ENCODE measurements at regions not wholly inside any gene's neighbourhood (a gene's known extent, or its start where the extent isn't known, plus 50 kb on each side); places are given as distances from the start of the nearest gene placed in this dataset.
"Not testable (repeated sequence)": the region's sequence is repeated elsewhere in the genome, so short reads cannot be mapped to it uniquely, and the experiment has no call there.

DNA sequence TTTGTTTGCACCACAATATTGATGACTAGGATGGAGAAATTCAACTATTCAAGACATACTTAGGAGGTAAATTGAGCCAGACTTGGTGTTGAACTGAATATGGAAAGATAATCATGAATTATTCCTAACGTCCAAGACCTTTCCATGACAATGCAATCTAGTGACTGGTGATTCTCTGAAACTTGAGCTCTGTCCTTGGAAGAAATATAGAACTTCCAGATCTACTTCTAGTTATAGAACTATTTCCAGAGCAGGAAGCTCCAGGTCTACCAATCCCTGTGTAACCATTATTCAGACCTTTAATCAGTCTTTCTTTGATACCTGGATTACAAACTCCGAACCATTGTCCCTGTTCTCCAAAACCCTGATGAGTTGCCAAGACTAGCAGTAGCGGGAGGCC is 272.6 kb upstream of the SLC14A2 start:
- no peaks in the 10 kb centered on the region for H3K9me3 ChIP-seq
- no peak overlapping the region for H3K4me2 ChIP-seq
- H4K20me1 ChIP-seq (ENCODE audit: insufficient read depth) = no peaks in the 10 kb centered on the region
- H3K9me2 ChIP-seq = no peaks in the 10 kb centered on the region
- no peaks in the 10 kb centered on the region for H3K27me3 ChIP-seq (ENCODE audit: insufficient read depth)
- TF ChIP-seq, protein P1, sequence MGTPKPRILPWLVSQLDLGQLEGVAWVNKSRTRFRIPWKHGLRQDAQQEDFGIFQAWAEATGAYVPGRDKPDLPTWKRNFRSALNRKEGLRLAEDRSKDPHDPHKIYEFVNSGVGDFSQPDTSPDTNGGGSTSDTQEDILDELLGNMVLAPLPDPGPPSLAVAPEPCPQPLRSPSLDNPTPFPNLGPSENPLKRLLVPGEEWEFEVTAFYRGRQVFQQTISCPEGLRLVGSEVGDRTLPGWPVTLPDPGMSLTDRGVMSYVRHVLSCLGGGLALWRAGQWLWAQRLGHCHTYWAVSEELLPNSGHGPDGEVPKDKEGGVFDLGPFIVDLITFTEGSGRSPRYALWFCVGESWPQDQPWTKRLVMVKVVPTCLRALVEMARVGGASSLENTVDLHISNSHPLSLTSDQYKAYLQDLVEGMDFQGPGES (IDR thresholded peaks at IDR 0.05; ENCODE audit: low read depth, low read length) = no peak
- TF ChIP-seq RAD21 (IDR thresholded peaks at IDR 0.05; ENCODE audit: low read length) = no peak
- TF ChIP-seq YY1 (IDR thresholded peaks at IDR 0.05; ENCODE audit: low read depth) = no peak
- TF ChIP-seq ELF1 (IDR thresholded peaks at IDR 0.05) = no peak
- TF ChIP-seq, protein P2, sequence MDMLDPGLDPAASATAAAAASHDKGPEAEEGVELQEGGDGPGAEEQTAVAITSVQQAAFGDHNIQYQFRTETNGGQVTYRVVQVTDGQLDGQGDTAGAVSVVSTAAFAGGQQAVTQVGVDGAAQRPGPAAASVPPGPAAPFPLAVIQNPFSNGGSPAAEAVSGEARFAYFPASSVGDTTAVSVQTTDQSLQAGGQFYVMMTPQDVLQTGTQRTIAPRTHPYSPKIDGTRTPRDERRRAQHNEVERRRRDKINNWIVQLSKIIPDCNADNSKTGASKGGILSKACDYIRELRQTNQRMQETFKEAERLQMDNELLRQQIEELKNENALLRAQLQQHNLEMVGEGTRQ (IDR thresholded peaks at IDR 0.05; ENCODE audit: borderline replicate concordance, low read depth, low read length) = no peak
- no peak for TF ChIP-seq GABPA (IDR thresholded peaks at IDR 0.05; ENCODE audit: low read depth)
- no peaks in the 10 kb centered on the region for H3F3A ChIP-seq (replicated peaks; ENCODE audit: insufficient read depth)
- H3K9ac ChIP-seq = no peak overlapping the region
- no peak overlapping the region for H2AFZ ChIP-seq (ENCODE audit: low read depth)
- 70% methylated on average over 3 of the region's 3 CpGs for WGBS (ENCODE audit: low lambda C conversion rate)
- H3K4me3 ChIP-seq (ENCODE audit: low read depth in 2 of 2, low read length in 1 of 2) = no peak overlapping the region
- CTCF ChIA-PET = interaction anchor here (0.9 kb wide), 1 partner anchor 46 kb away, joined by 4 read pairs; no protein-coding TSS in a partner anchor
- DNase-seq = no peak
- H3K79me2 ChIP-seq (ENCODE audit: insufficient read depth) = no peaks in the 10 kb centered on the region
- peaks cover 0 to 4% of the 10 kb centered on the region in 2 experiments; a peak in 1 of 4 replicates for H3K4me1 ChIP-seq (ENCODE audit: control insufficient read depth in 1 of 2, insufficient read depth in 2 of 2, low read depth in 1 of 2, low read length in 1 of 2)
- POLR2A ChIA-PET = interaction anchor here (0.6 kb wide), 1 partner anchor 516 kb away, joined by 3 read pairs; no protein-coding TSS in a partner anchor
- no peaks in the 10 kb centered on the region for H3K36me3 ChIP-seq (replicated peaks in 1 of 2; ENCODE audit: control insufficient read depth in 1 of 2, insufficient read depth in 2 of 2, low read length in 1 of 2)
- H3K27ac ChIP-seq (ENCODE audit: low read depth in 2 of 2, low read length in 1 of 2) = no peak overlapping the region

DNA sequence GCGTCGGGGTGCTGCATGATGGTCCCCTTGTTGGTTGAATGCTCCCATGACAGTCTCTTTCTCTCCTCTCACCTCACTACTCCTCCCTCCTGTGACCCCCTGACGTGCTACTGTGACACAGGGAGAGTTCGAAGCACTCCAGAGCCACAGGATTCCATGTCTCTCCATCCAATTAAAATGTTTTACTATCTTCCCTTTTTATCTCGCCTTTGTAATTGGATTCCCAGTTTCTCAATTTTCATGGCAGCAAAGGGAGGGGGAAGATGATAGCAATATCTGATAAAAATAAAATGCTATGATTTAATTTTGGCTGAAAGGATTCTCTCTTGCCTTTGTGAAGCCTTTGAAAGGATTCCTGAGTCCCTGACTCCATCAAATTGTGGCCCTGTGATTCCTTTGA is 271.9 kb upstream of the SLC14A2 start:
- Histone ChIP-seq H3F3A (replicated peaks; ENCODE audit: insufficient read depth) (no peaks in the 10 kb centered on the region), H3K27ac (ENCODE audit: low read depth in 2 of 2, low read length in 1 of 2) (no peak overlapping the region), H4K20me1 (ENCODE audit: insufficient read depth) (no peaks in the 10 kb centered on the region), H3K4me1 (ENCODE audit: control insufficient read depth in 1 of 2, insufficient read depth in 2 of 2, low read depth in 1 of 2, low read length in 1 of 2) (peaks cover 0 to 4% of the 10 kb centered on the region in 2 experiments; a peak in 1 of 4 replicates), H3K9me2 (no peaks in the 10 kb centered on the region), H3K4me3 (ENCODE audit: low read depth in 2 of 2, low read length in 1 of 2) (no peak overlapping the region), H3K36me3 (replicated peaks in 1 of 2; ENCODE audit: control insufficient read depth in 1 of 2, insufficient read depth in 2 of 2, low read length in 1 of 2) (no peaks in the 10 kb centered on the region), H3K4me2 (no peak overlapping the region), H3K9ac (no peak overlapping the region), H3K27me3 (ENCODE audit: insufficient read depth) (no peaks in the 10 kb centered on the region), H3K9me3 (no peaks in the 10 kb centered on the region), H2AFZ (ENCODE audit: low read depth) (no peak overlapping the region), H3K79me2 (ENCODE audit: insufficient read depth) (no peaks in the 10 kb centered on the region)
- peak; percentile 35 for DNase-seq
- ChIA-PET POLR2A (no interaction called here), CTCF (interaction anchor here (0.9 kb wide), 1 partner anchor 47 kb away, joined by 4 read pairs; no protein-coding TSS in a partner anchor)
- TF ChIP-seq, protein P3, sequence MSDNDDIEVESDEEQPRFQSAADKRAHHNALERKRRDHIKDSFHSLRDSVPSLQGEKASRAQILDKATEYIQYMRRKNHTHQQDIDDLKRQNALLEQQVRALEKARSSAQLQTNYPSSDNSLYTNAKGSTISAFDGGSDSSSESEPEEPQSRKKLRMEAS (IDR thresholded peaks at IDR 0.05; ENCODE audit: low read depth) = no peak
- no peak for TF ChIP-seq RFX5 (IDR thresholded peaks at IDR 0.05; ENCODE audit: low read length)
- TF ChIP-seq, protein P1 (IDR thresholded peaks at IDR 0.05; ENCODE audit: low read depth, low read length) = no peak
- peak; percentile 92 for TF ChIP-seq GATA2 (CRISPR knock-in tag; IDR thresholded peaks at IDR 0.05)
- peak; percentile 73 for TF ChIP-seq RCOR1 (IDR thresholded peaks at IDR 0.05; ENCODE audit: low read length)
- TF ChIP-seq, protein P4, sequence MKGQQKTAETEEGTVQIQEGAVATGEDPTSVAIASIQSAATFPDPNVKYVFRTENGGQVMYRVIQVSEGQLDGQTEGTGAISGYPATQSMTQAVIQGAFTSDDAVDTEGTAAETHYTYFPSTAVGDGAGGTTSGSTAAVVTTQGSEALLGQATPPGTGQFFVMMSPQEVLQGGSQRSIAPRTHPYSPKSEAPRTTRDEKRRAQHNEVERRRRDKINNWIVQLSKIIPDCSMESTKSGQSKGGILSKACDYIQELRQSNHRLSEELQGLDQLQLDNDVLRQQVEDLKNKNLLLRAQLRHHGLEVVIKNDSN (IDR thresholded peaks at IDR 0.05; ENCODE audit: borderline replicate concordance, low read depth) = no peak
- TF ChIP-seq MEF2A (IDR thresholded peaks at IDR 0.05; ENCODE audit: borderline replicate concordance, low read depth) = no peak
- TF ChIP-seq RXRA (IDR thresholded peaks at IDR 0.05; ENCODE audit: borderline replicate concordance, low read depth) = no peak
- TF ChIP-seq EP300 (IDR thresholded peaks at IDR 0.05; ENCODE audit: borderline replicate concordance in 1 of 2, low read depth in 1 of 2, low read length in 1 of 2) = peak in 1 of 2 experiments; percentile 21; a peak in 1 of 4 replicates
- TF ChIP-seq YY1 (IDR thresholded peaks at IDR 0.05; ENCODE audit: low read depth) = no peak
- no peak for TF ChIP-seq GABPA (IDR thresholded peaks at IDR 0.05; ENCODE audit: low read depth)
- no peak for TF ChIP-seq TEAD4 (IDR thresholded peaks at IDR 0.05; ENCODE audit: borderline replicate concordance, insufficient read depth)
- no peak for TF ChIP-seq TAF1 (IDR thresholded peaks at IDR 0.05; ENCODE audit: borderline replicate concordance, low read depth, low read length)
- no peak for TF ChIP-seq FOXM1 (IDR thresholded peaks at IDR 0.05; ENCODE audit: low read depth)
- no peak for TF ChIP-seq JUND (IDR thresholded peaks at IDR 0.05)
- no peak for TF ChIP-seq SMC3 (IDR thresholded peaks at IDR 0.05; ENCODE audit: low read depth, low read length)
- 29% methylated on average over 5 of the region's 5 CpGs for WGBS (ENCODE audit: low lambda C conversion rate)

DNA sequence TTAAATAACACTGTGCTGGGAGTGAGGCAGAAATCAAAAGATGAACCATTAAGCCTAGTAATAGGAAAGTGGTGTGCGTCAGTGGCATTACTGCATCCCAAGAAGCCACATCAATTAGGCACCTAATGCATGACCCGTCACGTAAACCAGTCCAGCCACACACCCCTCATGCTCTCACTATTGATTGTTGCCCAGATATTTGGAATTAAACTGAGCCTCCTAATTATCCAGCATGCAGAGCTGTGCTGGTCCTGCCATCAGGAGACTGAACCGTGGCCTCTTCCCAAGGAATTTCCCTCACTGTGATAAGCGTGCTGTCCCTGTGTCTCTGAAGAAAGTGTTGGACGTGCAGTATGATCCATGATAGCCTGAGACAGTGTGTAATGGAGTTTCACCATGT is 270.6 kb upstream of the SLC14A2 start:
- H3K4me1 ChIP-seq (ENCODE audit: control insufficient read depth in 1 of 2, insufficient read depth in 2 of 2, low read depth in 1 of 2, low read length in 1 of 2); DNase-seq; H3K27me3 ChIP-seq (ENCODE audit: insufficient read depth); H3K79me2 ChIP-seq (ENCODE audit: insufficient read depth); H3K9me2 ChIP-seq; H3K9ac ChIP-seq; H3K27ac ChIP-seq (ENCODE audit: low read depth in 2 of 2, low read length in 1 of 2); H3K9me3 ChIP-seq; H4K20me1 ChIP-seq (ENCODE audit: insufficient read depth); H3F3A ChIP-seq (replicated peaks; ENCODE audit: insufficient read depth); CTCF ChIA-PET; H3K4me3 ChIP-seq (ENCODE audit: low read depth in 2 of 2, low read length in 1 of 2); POLR2A ChIA-PET; H2AFZ ChIP-seq (ENCODE audit: low read depth); H3K4me2 ChIP-seq; H3K36me3 ChIP-seq (replicated peaks in 1 of 2; ENCODE audit: control insufficient read depth in 1 of 2, insufficient read depth in 2 of 2, low read length in 1 of 2): not testable (repeated sequence)
- WGBS (ENCODE audit: low lambda C conversion rate) = 63% methylated on average over 6 of the region's 6 CpGs

Measured in SK-N-SH (cell line).